Glutamatergic neuron (in vitro differentiated cells): ENCODE measurements at regions not wholly inside any gene's neighbourhood (a gene's known extent, or its start where the extent isn't known, plus 50 kb on each side); places are given as distances from the start of the nearest gene placed in this dataset.

ENCODE experiments used
- DNase-seq: peaks from one replicate; pipeline ENCODE4 v3.0.0; 2022
- H3K27ac Mint-ChIP-seq: one replicate; pipeline ENCODE4 v1.8.0; 2020; ENCODE audit warnings: mild to moderate bottlenecking, mixed read lengths, inconsistent platforms; ENCODE audit not compliant: unreplicated experiment
- H3K27me3 Mint-ChIP-seq: one replicate; pipeline ENCODE4 v1.8.0; 2020; ENCODE audit warnings: mild to moderate bottlenecking, moderate library complexity, mixed read lengths, inconsistent platforms; ENCODE audit not compliant: unreplicated experiment
- H3K36me3 Mint-ChIP-seq: one replicate; pipeline ENCODE4 v1.8.0; 2020; ENCODE audit warnings: mild to moderate bottlenecking, mixed read lengths, inconsistent platforms; ENCODE audit not compliant: unreplicated experiment
- H3K4me1 Mint-ChIP-seq: one replicate; pipeline ENCODE4 v1.8.0; 2020; ENCODE audit warnings: mild to moderate bottlenecking, low read depth, mixed read lengths, inconsistent platforms; ENCODE audit not compliant: unreplicated experiment
- H3K4me3 Mint-ChIP-seq: one replicate; pipeline ENCODE4 v1.8.0; 2020; ENCODE audit warnings: mild to moderate bottlenecking, mixed read lengths, inconsistent platforms; ENCODE audit not compliant: unreplicated experiment
- H3K9me3 Mint-ChIP-seq: one replicate; pipeline ENCODE4 v1.8.0; 2020; ENCODE audit warnings: mild to moderate bottlenecking, moderate library complexity, mixed read lengths, inconsistent platforms; ENCODE audit not compliant: unreplicated experiment
- TF ChIP-seq, protein P1 (sequence below): fragments of 200-600 bp; sonication (generic); IDR thresholded peaks from one replicate; pipeline ENCODE4 v1.5.0; 2021; ENCODE audit not compliant: partially characterized antibody, unreplicated experiment

- peaks cover 2% of the 10 kb centered on the region for H3K9me3 Mint-ChIP-seq
- H3K4me1 Mint-ChIP-seq: peaks cover 7% of the 10 kb centered on the region
- H3K36me3 Mint-ChIP-seq: peaks cover 1% of the 10 kb centered on the region
- TF ChIP-seq, protein P1, sequence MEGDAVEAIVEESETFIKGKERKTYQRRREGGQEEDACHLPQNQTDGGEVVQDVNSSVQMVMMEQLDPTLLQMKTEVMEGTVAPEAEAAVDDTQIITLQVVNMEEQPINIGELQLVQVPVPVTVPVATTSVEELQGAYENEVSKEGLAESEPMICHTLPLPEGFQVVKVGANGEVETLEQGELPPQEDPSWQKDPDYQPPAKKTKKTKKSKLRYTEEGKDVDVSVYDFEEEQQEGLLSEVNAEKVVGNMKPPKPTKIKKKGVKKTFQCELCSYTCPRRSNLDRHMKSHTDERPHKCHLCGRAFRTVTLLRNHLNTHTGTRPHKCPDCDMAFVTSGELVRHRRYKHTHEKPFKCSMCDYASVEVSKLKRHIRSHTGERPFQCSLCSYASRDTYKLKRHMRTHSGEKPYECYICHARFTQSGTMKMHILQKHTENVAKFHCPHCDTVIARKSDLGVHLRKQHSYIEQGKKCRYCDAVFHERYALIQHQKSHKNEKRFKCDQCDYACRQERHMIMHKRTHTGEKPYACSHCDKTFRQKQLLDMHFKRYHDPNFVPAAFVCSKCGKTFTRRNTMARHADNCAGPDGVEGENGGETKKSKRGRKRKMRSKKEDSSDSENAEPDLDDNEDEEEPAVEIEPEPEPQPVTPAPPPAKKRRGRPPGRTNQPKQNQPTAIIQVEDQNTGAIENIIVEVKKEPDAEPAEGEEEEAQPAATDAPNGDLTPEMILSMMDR: no peak
- H3K27ac Mint-ChIP-seq: no peak overlapping the region
- H3K27me3 Mint-ChIP-seq: peaks cover 10% of the 10 kb centered on the region
- no peak overlapping the region for H3K4me3 Mint-ChIP-seq
- DNase-seq: no peak
These were observed 148.2 kb downstream of the PTPRU start for GRCh38 chr1:29384496-29385015.

DNA sequence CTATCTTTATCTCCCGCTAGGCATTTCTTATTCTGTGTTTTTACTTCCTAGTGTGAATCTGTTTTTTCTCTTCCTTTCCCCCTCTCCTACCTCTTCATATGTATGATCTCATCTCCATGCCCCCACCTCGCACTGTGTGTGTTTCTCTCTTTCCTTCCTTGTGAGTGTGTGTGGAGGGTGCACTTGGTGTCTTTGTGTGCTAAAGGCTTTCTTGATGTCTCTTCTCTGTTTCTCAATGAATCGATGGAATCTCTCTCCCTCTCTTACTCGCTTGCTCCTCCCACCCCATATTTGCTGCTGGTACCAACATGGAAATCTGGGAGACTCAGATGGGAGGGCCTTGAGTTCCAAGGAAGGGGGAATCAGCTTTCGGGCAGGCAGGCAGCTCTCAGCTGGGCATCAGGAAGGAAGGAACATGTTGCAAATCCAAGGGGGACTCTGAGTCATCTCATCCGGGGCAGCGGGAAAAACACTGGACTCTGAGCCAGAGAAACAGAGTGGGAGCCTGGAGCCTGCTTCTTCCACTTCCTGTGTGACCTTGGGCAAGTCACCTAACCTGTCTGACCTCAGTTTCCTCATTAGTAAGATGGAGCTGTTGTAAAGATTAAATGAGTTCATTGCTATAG is 147.5 kb downstream of the PTPRU start:
- Mint-ChIP-seq H3K4me1 (peaks cover 7% of the 10 kb centered on the region), H3K9me3 (peaks cover 6% of the 10 kb centered on the region), H3K27ac (peak overlapping the region; percentile 33), H3K36me3 (peaks cover 8% of the 10 kb centered on the region), H3K27me3 (peaks cover 10% of the 10 kb centered on the region), H3K4me3 (no peak overlapping the region)
- TF ChIP-seq, protein P1: no peak
- DNase-seq: no peak

DNA sequence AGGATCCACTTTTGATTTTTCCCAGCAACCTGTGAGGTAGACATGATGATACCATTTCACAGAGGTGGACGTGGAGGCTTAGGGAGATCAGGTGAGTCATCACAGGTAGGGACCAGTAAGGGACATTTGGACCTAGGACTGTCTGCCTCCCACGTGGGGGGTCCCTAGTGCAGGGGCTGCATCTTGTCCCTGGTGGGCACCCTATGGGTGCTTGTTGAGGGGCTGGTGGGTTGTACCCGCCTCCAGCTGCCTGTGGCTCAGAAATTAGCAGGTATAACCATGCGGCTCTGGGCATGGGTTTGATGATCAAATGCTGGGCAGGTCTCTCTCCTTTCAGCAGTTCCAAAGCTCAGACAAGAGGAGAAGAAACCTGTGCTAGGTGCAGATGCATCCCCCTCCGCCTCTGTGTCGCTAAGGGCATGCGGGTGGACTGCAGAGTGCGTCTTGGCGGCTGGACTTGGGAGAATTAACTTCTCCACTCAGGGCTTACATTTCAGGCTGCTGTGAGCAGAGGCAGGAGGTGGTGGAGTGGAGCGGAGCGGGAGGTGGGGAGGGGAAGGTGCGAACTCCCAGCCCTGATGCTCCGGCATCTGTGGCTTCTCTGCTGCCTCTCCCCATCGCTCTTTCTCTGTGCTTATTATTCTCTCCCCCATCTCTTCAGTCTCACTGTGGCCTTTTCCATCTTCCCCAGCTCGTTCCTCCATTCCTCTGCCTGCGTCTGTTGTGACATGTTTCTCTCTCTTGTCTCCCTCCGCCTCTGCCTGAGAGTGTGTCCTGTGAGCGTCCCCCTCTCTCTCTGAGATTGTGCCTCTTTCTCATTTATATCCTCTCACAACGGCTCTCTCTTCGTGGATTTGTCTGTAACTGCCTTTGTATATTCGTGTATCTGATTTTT is 146.8 kb downstream of the PTPRU start:
- Mint-ChIP-seq H3K27ac (peak overlapping the region; percentile 33), H3K4me1 (peaks cover 7% of the 10 kb centered on the region), H3K9me3 (peaks cover 11% of the 10 kb centered on the region), H3K4me3 (no peak overlapping the region), H3K36me3 (peaks cover 15% of the 10 kb centered on the region), H3K27me3 (peaks cover 10% of the 10 kb centered on the region)
- TF ChIP-seq, protein P1: no peak
- DNase-seq: no peak

DNA sequence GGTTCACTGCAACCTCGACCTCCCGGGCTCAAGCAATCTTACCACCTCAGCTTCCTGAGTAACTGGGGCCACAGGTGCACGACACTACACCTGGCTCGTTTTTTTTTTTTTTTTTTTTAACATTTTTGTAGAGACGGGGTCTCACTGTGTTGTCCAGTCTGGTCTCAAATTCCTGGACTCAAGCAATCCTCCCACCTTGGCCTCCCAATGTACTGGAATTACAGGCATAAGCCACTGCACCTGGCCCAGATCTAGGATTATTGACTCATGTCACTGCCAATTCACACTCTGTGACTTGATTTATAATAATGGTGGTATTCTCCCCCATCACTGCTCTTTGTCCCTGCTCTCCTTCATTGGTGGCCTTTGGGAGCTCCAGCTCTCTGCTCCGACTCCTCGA is 145.1 kb downstream of the PTPRU start:
- Mint-ChIP-seq H3K27ac (no peak overlapping the region), H3K9me3 (peaks cover 13% of the 10 kb centered on the region), H3K4me3 (no peak overlapping the region), H3K36me3 (peaks cover 19% of the 10 kb centered on the region), H3K4me1 (peaks cover 7% of the 10 kb centered on the region), H3K27me3 (peaks cover 5% of the 10 kb centered on the region)
- DNase-seq: no peak
- TF ChIP-seq, protein P1: no peak
